Right atrium auricular region (tissue), 2 donors: ENCODE measurements at regions not wholly inside any gene's neighbourhood (a gene's known extent, or its start where the extent isn't known, plus 50 kb on each side); places are given as distances from the start of the nearest gene placed in this dataset.
A peak's percentile ranks its signal among the peaks of the same experiment; 100 is the strongest.

ENCODE experiments used
- DNase-seq: peaks from one replicate; pipeline ENCODE4 v3.0.0-alpha.2; 2019; ENCODE audit warnings: low spot score
- H3K27ac ChIP-seq, 2 donors: fragments of 200-600 bp; sonication (generic); 1 replicate in 1 of 2; 2 replicates in 1 of 2; pipeline ENCODE4 v1.5.1; 2016 to 2019
- H3K27me3 ChIP-seq, 2 donors: fragments of 200-600 bp; sonication (generic); one replicate each; pipeline versions ENCODE4 v1.5.1 to v1.6.0; 2017 to 2019
- H3K36me3 ChIP-seq: fragments of 200-600 bp; sonication (generic); one replicate; pipeline ENCODE4 v1.5.1; 2016
- H3K4me1 ChIP-seq, 2 donors: fragments of 200-600 bp; sonication (generic); one replicate each; pipeline versions ENCODE4 v1.5.1 to v1.6.0; 2017 to 2019
- H3K4me3 ChIP-seq, 2 donors: fragments of 200-600 bp; sonication (generic); 1 replicate in 1 of 2; 2 replicates in 1 of 2; pipeline ENCODE4 v1.5.1; 2017 to 2019; ENCODE audit warnings: mild to moderate bottlenecking in 1 of 2, moderate library complexity in 1 of 2
- H3K9me3 ChIP-seq, 2 donors: fragments of 200-600 bp; sonication (generic); one replicate each; pipeline ENCODE4 v1.5.1; 2019
- TF ChIP-seq, protein P1 (sequence below), 2 donors: fragments of 200-600 bp; sonication (generic); IDR thresholded peaks; one replicate each; pipeline ENCODE4 v1.5.1; 2019; ENCODE audit warnings: antibody characterized with exemption in 2 of 2

DNA sequence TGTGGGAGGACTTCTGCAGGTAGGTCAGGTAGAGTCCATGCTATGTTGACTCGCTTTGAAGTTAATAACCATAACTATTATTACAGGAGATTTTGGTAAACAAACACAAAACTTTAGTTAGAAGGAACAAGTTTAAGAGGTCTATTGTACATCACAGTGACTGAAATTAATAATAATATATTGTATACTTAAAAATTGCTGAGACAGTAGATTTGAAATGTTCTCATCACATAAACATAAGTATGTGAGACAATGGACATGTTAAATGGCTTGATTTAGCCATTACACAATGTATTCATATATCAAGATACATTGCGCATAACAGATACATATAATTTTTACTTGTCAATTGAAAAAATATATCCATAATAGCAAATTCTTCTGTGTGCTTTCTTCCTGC, 91.4 kb upstream of the CD53 start:
- Histone ChIP-seq H3K4me3 (no peak overlapping the region), H3K36me3 (no peaks in the 10 kb centered on the region), H3K4me1 (no peaks in the 10 kb centered on the region), H3K9me3 (no peaks in the 10 kb centered on the region), H3K27ac (no peak overlapping the region), H3K27me3 (no peaks in the 10 kb centered on the region)
- no peak for DNase-seq
- TF ChIP-seq, protein P1, sequence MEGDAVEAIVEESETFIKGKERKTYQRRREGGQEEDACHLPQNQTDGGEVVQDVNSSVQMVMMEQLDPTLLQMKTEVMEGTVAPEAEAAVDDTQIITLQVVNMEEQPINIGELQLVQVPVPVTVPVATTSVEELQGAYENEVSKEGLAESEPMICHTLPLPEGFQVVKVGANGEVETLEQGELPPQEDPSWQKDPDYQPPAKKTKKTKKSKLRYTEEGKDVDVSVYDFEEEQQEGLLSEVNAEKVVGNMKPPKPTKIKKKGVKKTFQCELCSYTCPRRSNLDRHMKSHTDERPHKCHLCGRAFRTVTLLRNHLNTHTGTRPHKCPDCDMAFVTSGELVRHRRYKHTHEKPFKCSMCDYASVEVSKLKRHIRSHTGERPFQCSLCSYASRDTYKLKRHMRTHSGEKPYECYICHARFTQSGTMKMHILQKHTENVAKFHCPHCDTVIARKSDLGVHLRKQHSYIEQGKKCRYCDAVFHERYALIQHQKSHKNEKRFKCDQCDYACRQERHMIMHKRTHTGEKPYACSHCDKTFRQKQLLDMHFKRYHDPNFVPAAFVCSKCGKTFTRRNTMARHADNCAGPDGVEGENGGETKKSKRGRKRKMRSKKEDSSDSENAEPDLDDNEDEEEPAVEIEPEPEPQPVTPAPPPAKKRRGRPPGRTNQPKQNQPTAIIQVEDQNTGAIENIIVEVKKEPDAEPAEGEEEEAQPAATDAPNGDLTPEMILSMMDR (IDR thresholded peaks at IDR 0.05) = no peak

DNA sequence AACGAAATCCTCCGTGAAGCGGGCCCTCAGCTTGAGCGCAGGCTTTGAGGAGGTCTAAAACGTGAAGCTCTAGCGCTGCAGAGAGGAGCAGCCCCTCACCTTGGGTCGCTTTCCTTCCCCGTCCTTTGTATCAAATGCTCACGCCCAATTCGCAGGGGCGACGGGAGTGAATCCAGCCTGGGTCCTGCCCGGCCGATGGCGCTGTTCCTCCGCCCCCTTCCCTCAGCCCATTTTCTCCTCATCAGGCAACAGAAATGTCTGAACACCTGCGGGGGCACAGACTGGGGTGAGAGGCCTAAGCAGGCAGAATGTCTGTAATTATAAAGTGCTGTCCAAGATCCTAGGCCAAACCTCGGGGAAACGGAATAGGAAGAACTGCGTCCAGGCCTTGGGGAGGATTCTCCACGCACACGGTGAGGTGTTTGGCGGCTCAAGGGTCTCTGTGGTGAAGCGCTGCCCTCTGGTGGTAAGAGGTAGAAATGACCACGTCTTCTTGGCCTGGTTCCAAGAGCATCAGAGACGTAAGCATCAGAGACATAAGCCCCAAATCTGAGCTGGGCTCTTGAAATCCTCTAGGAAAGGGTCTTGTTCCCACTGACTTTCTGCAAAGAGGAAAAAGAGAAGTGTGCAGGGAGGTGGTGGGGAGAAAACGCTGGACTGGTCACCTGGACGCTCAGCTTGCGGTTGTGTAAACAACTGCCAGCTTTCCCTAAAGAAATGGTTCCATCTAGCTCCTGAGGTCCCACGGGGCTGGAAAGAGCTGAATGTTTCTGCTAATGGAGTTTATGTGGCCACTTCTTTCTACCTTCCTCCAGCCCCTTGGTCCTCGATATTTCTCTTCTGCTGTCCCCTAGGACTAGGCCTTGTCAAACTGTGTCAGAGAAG, 92.1 kb upstream of the CD53 start:
- Histone ChIP-seq H3K36me3 (no peaks in the 10 kb centered on the region), H3K4me1 (no peaks in the 10 kb centered on the region), H3K27ac (no peak overlapping the region), H3K4me3 (no peak overlapping the region), H3K9me3 (no peaks in the 10 kb centered on the region), H3K27me3 (no peaks in the 10 kb centered on the region)
- TF ChIP-seq, protein P1 (IDR thresholded peaks at IDR 0.05) = peak; percentile 72 to 84
- DNase-seq = peak; percentile 74

DNA sequence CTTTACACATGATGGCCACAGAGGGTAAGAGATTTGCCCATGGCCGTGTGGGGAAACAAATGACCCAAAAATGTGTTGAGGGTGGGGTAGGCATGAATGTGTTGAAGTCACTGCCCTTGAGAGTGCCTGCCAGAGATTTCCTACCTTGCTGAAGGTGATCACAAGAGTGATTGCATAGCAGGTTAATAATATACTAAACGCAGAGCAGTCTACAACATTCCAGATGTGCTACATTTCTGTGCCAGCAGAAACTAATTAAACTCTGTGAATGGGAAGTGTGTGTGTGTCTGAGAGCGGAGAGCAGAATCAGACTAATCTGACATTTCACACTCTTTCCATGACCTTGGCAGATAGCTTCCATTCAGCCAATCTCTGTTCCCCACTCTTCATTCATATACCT, 93.3 kb upstream of the CD53 start:
- TF ChIP-seq, protein P1 (IDR thresholded peaks at IDR 0.05) = no peak
- H3K27ac ChIP-seq = no peak overlapping the region
- H3K27me3 ChIP-seq = no peaks in the 10 kb centered on the region
- H3K4me1 ChIP-seq = no peaks in the 10 kb centered on the region
- no peaks in the 10 kb centered on the region for H3K9me3 ChIP-seq
- no peak overlapping the region for H3K4me3 ChIP-seq
- no peaks in the 10 kb centered on the region for H3K36me3 ChIP-seq
- DNase-seq = no peak

DNA sequence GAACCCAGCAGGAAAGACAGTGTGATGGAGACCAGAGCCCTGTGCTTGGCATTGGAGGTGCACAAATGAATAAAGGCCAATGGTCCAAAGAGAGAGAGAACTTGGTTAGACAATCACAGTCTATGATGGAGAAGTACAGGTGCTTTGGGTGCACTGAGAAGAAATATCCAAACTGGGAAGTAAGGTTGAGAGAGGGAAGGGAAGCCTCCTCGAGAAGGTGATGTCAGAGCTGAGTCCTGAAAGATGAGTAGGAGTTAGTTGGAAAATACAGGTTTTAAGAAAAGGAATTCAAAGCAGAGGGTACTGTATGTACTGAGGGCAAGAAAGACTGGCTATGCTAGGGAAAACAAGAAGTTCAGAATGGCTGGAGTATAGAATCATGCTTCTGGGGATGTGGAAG, 94.1 kb upstream of the CD53 start:
- Histone ChIP-seq H3K9me3 (no peaks in the 10 kb centered on the region), H3K4me1 (no peaks in the 10 kb centered on the region), H3K36me3 (no peaks in the 10 kb centered on the region), H3K27ac (no peak overlapping the region), H3K4me3 (no peak overlapping the region), H3K27me3 (no peaks in the 10 kb centered on the region)
- no peak for DNase-seq
- TF ChIP-seq, protein P1 (IDR thresholded peaks at IDR 0.05) = no peak

- H3K36me3 ChIP-seq = no peaks in the 10 kb centered on the region
- TF ChIP-seq, protein P1 (IDR thresholded peaks at IDR 0.05) = no peak
- DNase-seq = no peak
- H3K4me1 ChIP-seq = no peaks in the 10 kb centered on the region
- H3K4me3 ChIP-seq = no peak overlapping the region
- H3K9me3 ChIP-seq = no peaks in the 10 kb centered on the region
- no peak overlapping the region for H3K27ac ChIP-seq
- H3K27me3 ChIP-seq = no peaks in the 10 kb centered on the region
These were observed 95.7 kb upstream of the CD53 start for GRCh38 chr1:110777228-110777627.

- Histone ChIP-seq H3K27ac (no peak overlapping the region), H3K27me3 (no peaks in the 10 kb centered on the region), H3K9me3 (no peaks in the 10 kb centered on the region), H3K4me1 (no peaks in the 10 kb centered on the region), H3K4me3 (no peak overlapping the region), H3K36me3 (no peaks in the 10 kb centered on the region)
- TF ChIP-seq, protein P1 (IDR thresholded peaks at IDR 0.05) = no peak
- no peak for DNase-seq
These were observed 98.5 kb upstream of the CD53 start for GRCh38 chr1:110774398-110774797.
